HG02610 (cell line): ENCODE measurements at regions not wholly inside any gene's neighbourhood (a gene's known extent, or its start where the extent isn't known, plus 50 kb on each side); places are given as distances from the start of the nearest gene placed in this dataset.
"Not testable (repeated sequence)": the region's sequence is repeated elsewhere in the genome, so short reads cannot be mapped to it uniquely, and the experiment has no call there.

Experiments used
- ATAC-seq: cut with Tn5 transposase; IDR thresholded peaks from one replicate; pipeline ENCODE4 v1.9.1; 2021; ENCODE audit warnings: mild to moderate bottlenecking, moderate library complexity; ENCODE audit not compliant: unreplicated experiment

DNA sequence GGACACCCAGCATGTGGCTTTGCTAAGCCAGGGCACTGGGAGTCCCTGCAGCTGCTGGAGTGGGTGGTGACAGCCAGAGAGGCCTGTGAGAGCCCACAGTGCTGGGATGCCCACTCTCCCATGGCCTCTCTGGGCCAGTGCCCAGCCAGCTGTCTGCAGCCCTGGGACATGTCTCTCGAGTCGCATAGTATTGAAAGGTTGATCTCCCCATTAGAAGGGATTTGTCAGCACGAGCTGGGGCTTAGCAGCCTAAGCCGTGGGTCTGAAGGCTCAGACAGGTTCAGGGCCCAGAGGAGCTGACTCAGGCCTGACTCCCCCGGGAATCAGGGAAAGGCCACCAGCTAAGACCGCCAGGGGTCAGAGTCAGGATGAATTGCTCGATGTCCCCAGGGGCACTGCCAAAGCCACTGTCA lies 53.5 kb downstream of the FOXD2 start:
- no peak for ATAC-seq

GRCh38 chr1:47495176-47495713 lies 57.4 kb downstream of the FOXD2 start:
- no peak for ATAC-seq

DNA sequence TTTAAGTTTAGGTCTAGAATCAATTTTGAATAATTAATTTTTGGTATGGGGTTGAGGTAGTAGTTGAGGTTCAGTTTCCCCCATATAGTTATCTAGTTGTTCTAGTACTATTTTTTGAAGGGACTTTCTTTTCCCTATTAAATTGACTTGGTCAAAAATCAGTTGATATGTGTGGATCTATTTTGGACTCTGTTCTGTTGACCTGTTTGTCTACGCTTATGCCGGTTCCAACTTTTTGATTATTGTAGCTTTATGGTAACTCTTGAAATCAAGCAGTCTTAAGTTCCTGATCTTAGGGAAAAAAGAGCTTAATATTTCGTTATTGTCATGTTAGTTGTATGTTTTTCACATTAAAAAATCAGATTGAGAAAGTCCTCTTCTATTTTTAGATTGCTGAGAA lies 60.7 kb downstream of the FOXD2 start:
- ATAC-seq: no peak

DNA sequence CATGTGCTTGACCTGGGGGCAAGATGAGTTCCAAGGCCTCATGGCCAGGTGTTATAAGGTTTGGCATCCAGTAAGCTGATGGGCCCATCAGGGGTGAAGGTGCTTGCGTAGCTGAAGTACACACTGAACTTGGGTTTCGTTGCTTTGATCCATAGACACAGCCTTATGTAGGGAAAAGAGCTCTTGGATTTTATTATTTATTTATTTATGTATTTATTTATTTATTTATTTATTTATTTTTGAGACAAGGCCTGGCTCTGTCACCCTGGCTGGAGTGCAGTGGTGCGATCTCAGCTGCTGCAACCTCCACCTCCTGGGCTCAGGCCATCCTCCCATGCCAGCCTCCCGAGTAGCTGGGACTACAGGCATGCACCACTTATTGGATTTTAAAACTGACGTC lies 63.2 kb downstream of the FOXD2 start:
- ATAC-seq: no peak

DNA sequence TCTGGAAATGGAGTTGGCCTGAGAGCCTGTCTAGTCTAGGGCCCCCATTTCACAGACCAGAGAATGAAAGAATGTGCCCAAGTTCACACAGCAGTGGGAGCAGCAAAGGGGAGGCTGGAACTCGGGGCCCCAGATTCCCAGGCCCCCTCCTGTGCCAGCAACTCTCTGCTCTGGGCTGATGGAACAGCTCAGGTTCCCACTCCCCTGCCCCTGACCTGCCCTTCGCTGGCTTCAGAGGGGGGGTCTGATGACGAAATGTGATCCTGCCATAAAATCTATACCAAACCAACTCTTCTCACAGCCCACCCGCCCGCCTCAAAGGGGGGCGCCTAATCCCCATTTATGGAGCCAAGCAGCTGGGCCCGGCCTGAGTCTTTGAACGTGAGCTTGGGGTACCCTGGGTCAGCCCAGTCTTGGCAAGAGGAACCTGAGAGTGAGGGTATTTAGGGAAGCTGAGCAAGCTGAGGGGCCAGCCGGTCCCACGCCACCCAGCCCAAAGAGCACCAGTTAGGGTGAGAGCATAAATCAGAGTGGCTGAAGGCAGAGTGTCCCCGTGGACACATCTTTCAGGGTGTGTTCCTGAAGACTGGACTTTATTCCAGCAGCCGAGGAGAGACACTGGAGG lies 65.0 kb downstream of the FOXD2 start:
- no peak for ATAC-seq

- not testable (repeated sequence) for ATAC-seq
Observed at GRCh38 chr1:47504840-47505239, 67.0 kb downstream of the FOXD2 start.

DNA sequence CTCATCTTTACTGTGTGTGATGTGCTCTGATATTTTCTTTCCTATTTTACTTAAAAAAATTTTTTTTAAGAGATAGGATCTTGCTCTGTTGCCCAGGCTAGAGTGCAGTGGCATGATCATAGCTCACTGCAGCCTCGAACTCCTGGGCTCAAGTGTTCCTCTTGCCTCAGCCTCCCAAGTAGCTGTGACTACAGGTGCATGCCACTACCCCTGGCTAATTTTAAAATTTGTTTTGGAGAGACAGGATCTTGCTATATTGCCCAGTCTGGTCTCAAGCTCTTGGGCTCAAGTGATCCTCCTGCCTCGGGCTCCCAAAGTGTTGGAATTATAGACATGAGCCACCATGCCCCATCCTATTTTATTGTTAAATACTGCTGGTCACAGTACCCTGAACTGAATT lies 67.4 kb downstream of the FOXD2 start:
- no peak for ATAC-seq

- no peak for ATAC-seq
Observed at GRCh38 chr1:47506053-47506452, 68.2 kb downstream of the FOXD2 start.

GRCh38 chr1:47507144-47507543 lies 69.3 kb downstream of the FOXD2 start:
- ATAC-seq: no peak

GRCh38 chr1:47507881-47508701 lies 70.2 kb downstream of the FOXD2 start:
- ATAC-seq: no peak

DNA sequence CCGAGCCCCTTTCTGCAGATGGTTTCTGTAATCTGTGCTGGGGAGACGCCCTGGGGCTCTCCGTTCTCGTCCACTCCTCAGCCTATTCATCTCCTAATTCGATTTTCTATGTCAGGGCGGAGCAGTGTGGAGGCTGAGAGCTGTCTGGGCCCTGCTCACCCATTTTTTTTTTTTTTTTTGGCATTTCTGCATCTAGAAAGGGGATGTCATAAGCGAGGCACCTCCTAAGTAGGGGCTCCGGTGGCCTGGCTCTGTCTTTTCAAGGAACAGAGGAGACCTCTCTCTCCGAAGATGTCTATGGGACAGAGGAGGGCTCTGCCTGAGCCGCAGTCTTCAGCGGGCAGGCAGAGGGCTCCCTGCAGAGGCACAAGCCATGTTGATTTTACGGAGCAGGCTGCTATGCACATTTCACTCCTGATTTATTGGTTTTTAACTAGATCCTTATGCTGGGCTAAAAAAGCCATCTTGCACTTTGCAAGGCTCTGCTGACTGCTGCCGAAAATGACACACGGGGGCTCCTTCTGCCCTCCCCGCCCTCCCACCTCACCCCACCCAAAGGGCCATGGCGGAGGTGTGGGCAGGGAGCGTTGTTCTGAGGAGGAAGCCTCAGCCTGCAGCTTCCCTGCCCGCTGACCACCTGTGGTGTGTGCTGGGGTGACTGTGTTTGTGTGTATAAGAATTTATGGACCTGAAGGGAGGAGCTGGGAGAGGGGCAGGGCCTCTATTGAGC lies 71.0 kb downstream of the FOXD2 start:
- no peak for ATAC-seq

DNA sequence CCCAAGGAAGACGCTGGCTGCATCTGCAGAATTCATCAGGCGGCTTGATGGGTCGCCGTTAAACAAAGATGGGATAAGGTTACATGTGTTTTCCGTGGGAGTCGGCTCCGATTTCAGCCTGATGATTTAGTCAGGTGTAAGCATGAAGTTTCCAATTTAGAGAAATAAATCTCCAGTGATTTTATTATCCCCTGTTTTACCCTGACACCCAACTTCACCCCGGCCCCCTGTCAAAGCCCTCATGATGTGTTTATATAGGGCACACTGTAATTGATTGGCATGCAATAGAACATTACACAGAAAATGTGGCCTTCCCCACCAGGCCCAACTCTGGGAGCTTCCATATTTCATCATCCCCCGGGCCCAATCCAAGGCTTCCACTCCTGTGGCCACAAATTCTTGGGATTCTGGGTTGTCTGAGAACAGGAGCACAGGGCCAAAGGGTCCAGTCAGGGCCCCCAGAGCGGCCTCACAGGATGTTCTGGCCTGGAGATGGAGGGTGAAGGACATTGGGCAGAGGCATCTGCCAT lies 72.5 kb downstream of the FOXD2 start:
- no peak for ATAC-seq

- ATAC-seq: no peak
Observed at GRCh38 chr1:47511825-47512224, 74.0 kb downstream of the FOXD2 start.

GRCh38 chr1:47513393-47513792 lies 75.5 kb downstream of the FOXD2 start:
- ATAC-seq: no peak

- ATAC-seq: no peak
Observed at GRCh38 chr1:47514229-47514628, 76.4 kb downstream of the FOXD2 start.

DNA sequence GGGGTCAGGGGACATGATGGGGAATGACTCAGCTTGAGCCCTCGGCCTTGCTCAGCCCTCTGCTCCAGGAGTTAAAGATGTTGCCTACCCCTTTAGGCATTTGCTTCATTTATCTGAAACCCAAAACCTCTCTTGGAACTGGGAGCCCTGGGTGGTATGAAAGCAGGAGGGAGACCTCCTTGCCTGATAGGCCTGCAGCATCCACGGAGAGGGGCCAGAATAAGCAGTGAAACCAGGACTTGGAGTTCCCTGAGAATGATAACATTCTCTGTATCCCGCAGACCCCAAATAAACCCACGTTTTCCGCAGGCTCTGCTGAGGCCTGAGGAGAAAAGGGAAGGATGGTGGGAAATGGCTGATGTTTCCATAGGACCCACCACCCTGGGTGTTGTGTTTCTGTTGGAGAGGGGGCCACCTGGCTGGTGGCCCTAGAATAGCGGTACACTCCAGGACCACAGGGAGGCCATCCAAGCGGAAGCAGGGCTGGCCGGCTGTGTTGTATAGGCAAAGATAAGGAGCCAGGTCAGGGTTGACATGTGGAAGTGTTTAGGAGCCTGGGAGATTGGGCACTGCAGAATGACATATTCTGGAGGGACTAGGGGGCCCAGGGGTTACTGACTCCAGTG lies 77.4 kb downstream of the FOXD2 start:
- no peak for ATAC-seq

DNA sequence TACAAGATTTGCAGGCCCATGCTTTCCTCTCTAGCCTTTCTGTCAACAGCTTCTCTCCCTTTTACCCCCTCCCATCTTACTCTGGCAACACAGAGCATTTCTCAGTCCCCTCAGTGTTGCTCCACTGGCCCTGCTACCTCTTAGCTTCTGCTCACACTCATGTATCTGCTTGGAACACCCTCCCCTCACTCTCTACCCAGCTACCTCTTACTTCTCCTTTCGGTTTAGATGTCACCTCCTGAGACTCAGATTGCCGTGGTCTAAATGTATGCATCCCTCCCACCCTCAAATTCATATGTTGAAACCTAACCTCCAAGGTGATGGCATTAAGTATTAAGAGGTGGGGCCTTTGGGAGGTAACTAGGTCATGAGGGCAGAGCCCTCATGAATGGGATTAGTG lies 80.1 kb downstream of the FOXD2 start:
- no peak for ATAC-seq

GRCh38 chr1:47519491-47519890 lies 81.6 kb downstream of the FOXD2 start:
- ATAC-seq: no peak

DNA sequence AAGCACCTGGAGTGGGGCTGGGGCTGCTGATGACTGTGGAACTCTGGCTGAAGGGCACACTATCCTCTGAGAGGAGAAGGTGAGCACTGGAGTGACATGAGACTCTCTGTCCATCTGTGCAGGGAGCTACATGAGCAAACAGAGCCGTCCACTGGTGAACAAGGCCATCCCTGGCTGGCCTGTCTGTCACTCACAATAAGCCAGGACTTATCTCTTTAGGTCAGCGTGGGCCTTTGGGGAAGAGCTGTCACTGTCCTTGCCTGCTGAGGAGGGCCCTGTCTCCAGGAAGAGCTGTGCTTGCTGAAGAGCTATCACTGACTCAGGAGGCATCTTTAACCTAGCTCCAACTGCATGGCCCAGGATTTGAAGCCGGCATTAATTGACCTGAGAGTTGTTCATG lies 82.1 kb downstream of the FOXD2 start:
- ATAC-seq: no peak

GRCh38 chr1:47521034-47521881 lies 83.4 kb downstream of the FOXD2 start:
- ATAC-seq: no peak
